Thyroid gland (tissue), 4 donors: ENCODE measurements at regions not wholly inside any gene's neighbourhood (a gene's known extent, or its start where the extent isn't known, plus 50 kb on each side); places are given as distances from the start of the nearest gene placed in this dataset.

Experiments
- CTCF ChIP-seq, 6 experiments: fragments of 200-600 bp in 3 of 6; fragments of 450-650 bp in 3 of 6; sonication (generic) in 3 of 6; IDR thresholded peaks; one replicate each; pipeline ENCODE4 v1.5.1; 2016 to 2019; ENCODE audit warnings: antibody characterized with exemption in 6 of 6, mild to moderate bottlenecking in 2 of 6, inconsistent platforms in 1 of 6, moderate library complexity in 1 of 6
- POLR2A ChIP-seq, 2 donors: fragments of 450-650 bp; IDR thresholded peaks; one replicate each; pipeline ENCODE4 v1.6.1; 2017; ENCODE audit warnings: antibody characterized with exemption in 2 of 2, mild to moderate bottlenecking in 2 of 2, moderate library complexity in 1 of 2

- TF ChIP-seq CTCF (IDR thresholded peaks at IDR 0.05) = no peak
- TF ChIP-seq POLR2A (IDR thresholded peaks at IDR 0.05) = no peak
Measured at GRCh38 chr15:81471151-81471550, 97.1 kb upstream of the TMC3 start.
